Cardiac fibroblast (primary cell): ENCODE measurements at regions not wholly inside any gene's neighbourhood (a gene's known extent, or its start where the extent isn't known, plus 50 kb on each side); places are given as distances from the start of the nearest gene placed in this dataset.

Source experiments
- DNase-seq, 2 donors: peaks; one replicate each; pipeline versions ENCODE4 v3.0.0 to v3.0.0-alpha.2; 2010; ENCODE audit warnings: low read depth in 2 of 2
- H3K4me3 ChIP-seq, 2 donors: replicated peaks in 1 of 2; 1 replicate in 1 of 2; 2 replicates in 1 of 2; pipeline ENCODE4 v1.5.1; 2011; ENCODE audit warnings: low read depth in 2 of 2, low read length in 2 of 2, mild to moderate bottlenecking in 2 of 2, moderate library complexity in 1 of 2
- TF ChIP-seq, protein P1 (sequence below): IDR thresholded peaks from one replicate; pipeline ENCODE4 v1.5.1; 2011; ENCODE audit warnings: low read depth, mild to moderate bottlenecking, low read length, inconsistent platforms

DNA sequence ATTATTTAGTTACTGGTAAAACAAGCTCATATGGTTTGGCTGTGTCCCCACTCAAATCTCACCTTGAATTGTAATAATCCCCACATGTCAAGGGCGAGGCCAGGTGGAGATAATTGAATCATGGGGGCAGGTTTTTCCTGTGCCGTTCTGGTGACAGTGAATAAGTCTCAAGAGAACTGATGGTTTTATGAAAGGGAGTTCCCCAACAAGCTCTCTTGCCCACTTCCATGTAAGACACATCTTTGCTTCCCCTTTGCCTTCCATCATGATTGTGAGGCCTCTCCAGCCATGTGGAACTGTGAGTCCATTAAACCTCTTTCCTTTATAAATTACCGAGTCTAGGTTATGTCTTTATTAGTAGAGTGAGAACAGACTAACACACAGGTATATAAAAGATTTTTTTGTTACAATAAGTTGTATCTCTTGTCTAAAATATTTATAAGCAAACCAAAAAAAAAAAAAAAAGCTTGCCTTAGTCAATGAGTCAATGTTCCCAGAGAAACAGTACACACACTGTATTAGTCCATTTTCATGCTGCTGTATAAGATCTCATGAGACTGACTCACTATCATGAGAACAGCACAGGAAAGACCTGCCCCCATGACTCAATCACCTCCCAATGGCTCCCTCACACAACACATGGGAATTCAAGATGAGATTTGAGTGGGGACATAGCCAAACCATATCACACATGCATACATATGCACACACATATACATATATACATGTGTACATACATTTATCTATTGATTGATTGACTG lies 138.3 kb downstream of the BASP1 start:
- DNase-seq: peak; percentile 40 to 97
- TF ChIP-seq, protein P1, sequence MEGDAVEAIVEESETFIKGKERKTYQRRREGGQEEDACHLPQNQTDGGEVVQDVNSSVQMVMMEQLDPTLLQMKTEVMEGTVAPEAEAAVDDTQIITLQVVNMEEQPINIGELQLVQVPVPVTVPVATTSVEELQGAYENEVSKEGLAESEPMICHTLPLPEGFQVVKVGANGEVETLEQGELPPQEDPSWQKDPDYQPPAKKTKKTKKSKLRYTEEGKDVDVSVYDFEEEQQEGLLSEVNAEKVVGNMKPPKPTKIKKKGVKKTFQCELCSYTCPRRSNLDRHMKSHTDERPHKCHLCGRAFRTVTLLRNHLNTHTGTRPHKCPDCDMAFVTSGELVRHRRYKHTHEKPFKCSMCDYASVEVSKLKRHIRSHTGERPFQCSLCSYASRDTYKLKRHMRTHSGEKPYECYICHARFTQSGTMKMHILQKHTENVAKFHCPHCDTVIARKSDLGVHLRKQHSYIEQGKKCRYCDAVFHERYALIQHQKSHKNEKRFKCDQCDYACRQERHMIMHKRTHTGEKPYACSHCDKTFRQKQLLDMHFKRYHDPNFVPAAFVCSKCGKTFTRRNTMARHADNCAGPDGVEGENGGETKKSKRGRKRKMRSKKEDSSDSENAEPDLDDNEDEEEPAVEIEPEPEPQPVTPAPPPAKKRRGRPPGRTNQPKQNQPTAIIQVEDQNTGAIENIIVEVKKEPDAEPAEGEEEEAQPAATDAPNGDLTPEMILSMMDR: no peak
- H3K4me3 ChIP-seq: no peak overlapping the region

DNA sequence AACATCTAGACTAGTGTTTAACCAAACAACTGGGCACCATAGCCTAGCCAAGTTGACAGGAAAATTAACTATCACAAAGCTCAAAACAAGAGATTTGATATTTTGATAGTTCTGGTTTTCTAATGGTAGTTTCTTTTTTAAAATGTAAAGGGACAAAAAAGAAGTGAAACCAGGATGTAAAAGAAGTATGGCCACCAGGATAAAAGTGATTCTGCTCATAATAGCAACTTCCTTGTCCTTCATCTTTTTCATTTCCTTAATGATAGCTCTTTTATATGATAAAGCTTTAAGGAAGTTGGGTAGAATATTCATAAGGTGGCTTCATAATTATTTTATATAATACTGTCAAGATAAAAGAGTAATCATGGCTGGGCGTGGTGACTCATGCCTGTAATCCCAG lies 139.1 kb downstream of the BASP1 start:
- DNase-seq: no peak
- TF ChIP-seq, protein P1: no peak
- no peak overlapping the region for H3K4me3 ChIP-seq

GRCh38 chr5:17357504-17357903 lies 140.1 kb downstream of the BASP1 start:
- H3K4me3 ChIP-seq: no peak overlapping the region
- TF ChIP-seq, protein P1: no peak
- no peak for DNase-seq

GRCh38 chr5:17358031-17358430 lies 140.0 kb upstream of the TAF11L2 start:
- no peak overlapping the region for H3K4me3 ChIP-seq
- TF ChIP-seq, protein P1: no peak

GRCh38 chr5:17359451-17360011 lies 138.5 kb upstream of the TAF11L2 start:
- DNase-seq: peak; percentile 30 to 63
- TF ChIP-seq, protein P1: no peak
- no peak overlapping the region for H3K4me3 ChIP-seq

More at GRCh38 chr5:17358031-17358430, 140.0 kb upstream of the TAF11L2 start:
- DNase-seq: no peak

- TF ChIP-seq, protein P1: no peak
- DNase-seq: no peak
- H3K4me3 ChIP-seq: no peak overlapping the region
Observed at GRCh38 chr5:17360879-17361278, 137.2 kb upstream of the TAF11L2 start.

DNA sequence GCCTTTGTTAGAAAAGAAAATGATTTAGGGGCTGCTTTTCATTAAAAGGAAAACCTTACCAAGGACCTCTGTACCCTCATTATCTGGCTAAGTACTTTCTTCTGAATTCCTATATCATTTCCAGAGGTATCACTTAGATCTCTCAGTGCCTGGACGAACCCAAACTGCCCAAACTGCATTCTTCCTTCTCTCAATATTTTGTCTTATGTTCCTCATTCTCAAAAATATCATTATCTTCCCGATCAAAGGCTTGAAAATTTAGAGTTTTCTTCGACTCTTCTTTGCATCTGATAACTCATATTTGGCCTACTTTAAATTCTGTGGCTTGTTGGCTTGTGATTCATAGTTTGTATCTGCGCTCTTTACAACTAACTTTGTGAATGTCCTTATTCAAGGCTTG lies 136.7 kb upstream of the TAF11L2 start:
- TF ChIP-seq, protein P1: no peak
- no peak for DNase-seq
- no peak overlapping the region for H3K4me3 ChIP-seq
